CD4-positive, CD25-positive, alpha-beta regulatory T cell (primary cell): ENCODE measurements at regions not wholly inside any gene's neighbourhood (a gene's known extent, or its start where the extent isn't known, plus 50 kb on each side); places are given as distances from the start of the nearest gene placed in this dataset.

Source experiments
- ATAC-seq, 2 donors: fragments of 150-1000 bp; cut with Tn5 transposase; one replicate each; pipeline ENCODE4 v1.10.0; 2021; ENCODE audit warnings: low read depth in 2 of 2, moderate number of reproducible peaks in 2 of 2, moderate library complexity in 1 of 2
- DNase-seq, 3 donors: peaks; one replicate each; pipeline versions ENCODE4 v3.0.0 to v3.0.0-alpha.2; 2012 to 2022; ENCODE audit warnings: mixed read lengths in 1 of 3
- H3K27ac ChIP-seq: one replicate; pipeline ENCODE4 v1.7.0; 2013; ENCODE audit warnings: mild to moderate bottlenecking, low read length; ENCODE audit not compliant: insufficient read depth, poor library complexity, severe bottlenecking
- H3K27me3 ChIP-seq: one replicate; pipeline ENCODE4 v1.7.0; 2013; ENCODE audit warnings: low read length; ENCODE audit not compliant: control insufficient read depth, insufficient read depth
- H3K36me3 ChIP-seq: one replicate; pipeline ENCODE4 v1.7.0; 2013; ENCODE audit warnings: mild to moderate bottlenecking, low read length, moderate library complexity; ENCODE audit not compliant: control insufficient read depth, insufficient read depth
- H3K4me1 ChIP-seq: 2 replicates; pipeline ENCODE4 v1.7.0; 2013; ENCODE audit warnings: mild to moderate bottlenecking, low read length; ENCODE audit not compliant: insufficient read depth, control insufficient read depth, poor library complexity, severe bottlenecking
- H3K4me3 ChIP-seq: one replicate; pipeline ENCODE4 v1.7.0; 2013; ENCODE audit warnings: low read depth, mild to moderate bottlenecking, low read length, moderate library complexity
- H3K9me3 ChIP-seq, 2 experiments: 1 replicate in 1 of 2; 2 replicates in 1 of 2; pipeline ENCODE4 v1.7.0; 2013; ENCODE audit warnings: low read length in 2 of 2, mild to moderate bottlenecking in 1 of 2, moderate library complexity in 1 of 2; ENCODE audit not compliant: control insufficient read depth in 2 of 2
- H3K27ac Mint-ChIP-seq, 3 donors: one replicate each; pipeline ENCODE4 v1.8.0; 2020 to 2022; ENCODE audit warnings: mild to moderate bottlenecking in 3 of 3, mixed read lengths in 3 of 3, moderate library complexity in 2 of 3
- H3K27me3 Mint-ChIP-seq: one replicate; pipeline ENCODE4 v1.8.0; 2022; ENCODE audit warnings: mild to moderate bottlenecking, mixed read lengths
- H3K36me3 Mint-ChIP-seq: one replicate; pipeline ENCODE4 v1.8.0; 2020; ENCODE audit warnings: mixed read lengths
- H3K4me1 Mint-ChIP-seq, 4 donors: one replicate each; pipeline ENCODE4 v1.8.0; 2020 to 2022; ENCODE audit warnings: mixed read lengths in 4 of 4, mild to moderate bottlenecking in 1 of 4
- H3K4me3 Mint-ChIP-seq, 4 donors: one replicate each; pipeline ENCODE4 v1.8.0; 2020 to 2022; ENCODE audit warnings: mild to moderate bottlenecking in 4 of 4, mixed read lengths in 4 of 4, moderate library complexity in 3 of 4
- H3K9me3 Mint-ChIP-seq, 7 donors: one replicate each; pipeline ENCODE4 v1.8.0; 2020 to 2022; ENCODE audit warnings: mixed read lengths in 7 of 7, mild to moderate bottlenecking in 3 of 7, moderate library complexity in 2 of 7

GRCh38 chr12:74468401-74468800, 69.2 kb upstream of the ATXN7L3B start:
- no peak overlapping the region for H3K4me3 ChIP-seq
- Mint-ChIP-seq H3K36me3 (no peaks in the 10 kb centered on the region), H3K27ac (no peak overlapping the region), H3K9me3 (peaks cover 0 to 6% (median 0%) of the 10 kb centered on the region in 7 donors), H3K27me3 (no peaks in the 10 kb centered on the region), H3K4me3 (no peak overlapping the region), H3K4me1 (no peaks in the 10 kb centered on the region)
- H3K36me3 ChIP-seq: no peaks in the 10 kb centered on the region
- H3K9me3 ChIP-seq: no peaks in the 10 kb centered on the region
- H3K4me1 ChIP-seq: no peaks in the 10 kb centered on the region
- DNase-seq: no peak
- H3K27ac ChIP-seq: no peak overlapping the region
- no peaks in the 10 kb centered on the region for H3K27me3 ChIP-seq
- no peak for ATAC-seq

GRCh38 chr12:74476234-74476633, 61.4 kb upstream of the ATXN7L3B start:
- Mint-ChIP-seq H3K27ac (no peak overlapping the region), H3K4me3 (no peak overlapping the region), H3K27me3 (no peaks in the 10 kb centered on the region), H3K4me1 (no peaks in the 10 kb centered on the region), H3K9me3 (peaks cover 0 to 2% (median 0%) of the 10 kb centered on the region in 7 donors), H3K36me3 (no peaks in the 10 kb centered on the region)
- no peak for ATAC-seq
- no peak overlapping the region for H3K4me3 ChIP-seq
- no peaks in the 10 kb centered on the region for H3K9me3 ChIP-seq
- H3K4me1 ChIP-seq: no peaks in the 10 kb centered on the region
- no peak for DNase-seq
- H3K27ac ChIP-seq: no peak overlapping the region
- H3K36me3 ChIP-seq: no peaks in the 10 kb centered on the region
- no peaks in the 10 kb centered on the region for H3K27me3 ChIP-seq

GRCh38 chr12:74481078-74481477, 56.6 kb upstream of the ATXN7L3B start:
- Histone ChIP-seq H3K27ac (no peak overlapping the region), H3K4me3 (no peak overlapping the region), H3K27me3 (peaks cover 3% of the 10 kb centered on the region), H3K36me3 (no peaks in the 10 kb centered on the region), H3K4me1 (no peaks in the 10 kb centered on the region), H3K9me3 (no peaks in the 10 kb centered on the region)
- H3K9me3 Mint-ChIP-seq: no peaks in the 10 kb centered on the region
- no peak overlapping the region for H3K4me3 Mint-ChIP-seq
- DNase-seq (no peak), ATAC-seq (no peak)
- H3K36me3 Mint-ChIP-seq: no peaks in the 10 kb centered on the region
- H3K4me1 Mint-ChIP-seq: no peaks in the 10 kb centered on the region
- no peak overlapping the region for H3K27ac Mint-ChIP-seq
- no peaks in the 10 kb centered on the region for H3K27me3 Mint-ChIP-seq

- peak overlapping the region in 1 of 3 donors; percentile 9 for H3K27ac Mint-ChIP-seq
- Histone ChIP-seq H3K4me1 (no peaks in the 10 kb centered on the region), H3K4me3 (no peak overlapping the region), H3K27ac (no peak overlapping the region), H3K9me3 (no peaks in the 10 kb centered on the region), H3K27me3 (peaks cover 3% of the 10 kb centered on the region), H3K36me3 (no peaks in the 10 kb centered on the region)
- no peak overlapping the region for H3K4me3 Mint-ChIP-seq
- no peaks in the 10 kb centered on the region for H3K36me3 Mint-ChIP-seq
- DNase-seq (no peak), ATAC-seq (no peak)
- H3K4me1 Mint-ChIP-seq: no peaks in the 10 kb centered on the region
- H3K27me3 Mint-ChIP-seq: no peaks in the 10 kb centered on the region
- H3K9me3 Mint-ChIP-seq: no peaks in the 10 kb centered on the region
Observed at GRCh38 chr12:74482115-74482514, 55.5 kb upstream of the ATXN7L3B start.

GRCh38 chr12:74483057-74483456, 54.6 kb upstream of the ATXN7L3B start:
- Histone ChIP-seq H3K9me3 (no peaks in the 10 kb centered on the region), H3K27ac (no peak overlapping the region), H3K27me3 (peaks cover 3% of the 10 kb centered on the region), H3K36me3 (no peaks in the 10 kb centered on the region), H3K4me3 (no peak overlapping the region), H3K4me1 (no peaks in the 10 kb centered on the region)
- DNase-seq (peak in 1 of 3 donors; percentile 1), ATAC-seq (no peak)
- Mint-ChIP-seq H3K9me3 (no peaks in the 10 kb centered on the region), H3K36me3 (no peaks in the 10 kb centered on the region), H3K27me3 (no peaks in the 10 kb centered on the region), H3K4me1 (no peaks in the 10 kb centered on the region), H3K4me3 (no peak overlapping the region), H3K27ac (no peak overlapping the region)
